ENCODE measurements at regions not wholly inside any gene's neighbourhood (a gene's known extent, or its start where the extent isn't known, plus 50 kb on each side); places are given as distances from the start of the nearest gene placed in this dataset.

DNA sequence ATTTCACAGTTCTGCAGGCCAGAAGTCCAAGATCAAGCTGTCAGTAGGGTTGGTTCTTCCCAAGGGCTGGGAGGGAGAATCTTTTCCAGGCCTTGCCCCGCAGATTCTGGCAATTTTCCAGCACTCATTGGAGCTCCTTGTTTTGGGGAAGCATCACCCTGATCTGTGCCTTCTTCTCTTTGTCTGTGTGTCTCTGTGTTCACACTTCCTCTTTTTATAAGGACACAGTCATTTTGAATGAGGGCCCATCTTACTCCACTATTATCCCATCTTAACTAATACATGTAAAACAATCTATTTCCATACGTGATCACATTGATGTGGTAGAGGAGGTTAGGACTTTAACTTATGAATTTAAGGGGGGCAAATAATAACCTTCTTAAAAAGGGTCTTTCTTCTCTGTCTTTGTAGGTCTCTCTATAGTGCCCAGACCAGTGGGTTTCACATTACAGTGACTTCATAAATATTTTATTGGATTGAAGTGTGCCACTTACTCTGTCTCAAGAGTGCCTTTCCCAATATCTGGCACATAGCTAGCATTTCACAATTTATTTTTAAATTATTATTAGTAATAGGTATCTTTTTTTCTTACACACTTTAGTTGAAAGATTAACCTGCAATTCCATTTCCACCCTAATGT is 68.9 kb upstream of the CBLN2 start:
- in situ Hi-C loops (cut with HindIII; ENCODE audit: low pct_ligation_motif_present, low pct_unique_long_range_greater_than_20kb, low sequenced_read_pairs): no loop called here
- DNase-seq: no peak

DNA sequence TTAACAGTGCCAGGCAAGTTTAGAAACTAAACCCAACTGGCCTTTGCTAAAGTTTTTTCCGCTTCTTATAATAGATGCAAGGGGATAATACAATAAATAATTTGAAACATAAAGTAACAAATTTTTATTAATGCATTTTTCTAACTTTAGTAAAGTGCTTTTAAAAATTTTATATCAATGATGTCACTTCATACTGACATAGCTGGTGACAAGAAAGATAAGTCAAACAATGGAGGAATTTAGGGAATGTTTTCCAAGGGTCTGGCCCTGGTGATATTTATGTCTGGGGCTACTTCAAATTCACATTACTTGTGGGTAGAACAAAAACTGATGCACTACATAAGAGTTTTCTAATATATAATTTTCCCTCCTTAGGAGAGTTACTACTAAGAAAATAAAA is 61.2 kb upstream of the CBLN2 start:
- no peak for DNase-seq

DNA sequence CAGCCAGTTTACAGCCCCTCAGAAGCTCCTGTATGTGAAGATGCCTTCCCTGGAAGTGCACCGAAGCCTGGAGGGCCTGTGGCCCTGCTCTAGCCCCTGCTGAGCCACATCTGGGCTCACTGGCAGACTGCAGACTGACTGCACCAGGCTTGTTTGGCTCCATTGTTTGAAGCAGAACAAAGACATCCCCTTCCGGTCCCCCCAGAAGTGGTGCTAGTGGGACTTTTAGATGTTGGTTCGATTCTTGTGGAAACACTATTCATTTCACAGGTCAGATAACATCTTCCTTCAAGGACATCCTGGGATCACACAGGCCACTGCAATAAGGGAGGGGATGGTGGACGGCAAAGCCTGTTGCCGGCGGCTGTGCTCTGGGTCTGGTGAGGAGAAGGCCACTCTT is 57.8 kb upstream of the CBLN2 start:
- DNase-seq: no peak
- in situ Hi-C loops (cut with HindIII; ENCODE audit: low pct_ligation_motif_present, low pct_unique_long_range_greater_than_20kb, low sequenced_read_pairs): no loop called here

More for the DNA sequence above, 61.2 kb upstream of the CBLN2 start:
- in situ Hi-C loops (cut with HindIII; ENCODE audit: low pct_ligation_motif_present, low pct_unique_long_range_greater_than_20kb, low sequenced_read_pairs): no loop called here

DNA sequence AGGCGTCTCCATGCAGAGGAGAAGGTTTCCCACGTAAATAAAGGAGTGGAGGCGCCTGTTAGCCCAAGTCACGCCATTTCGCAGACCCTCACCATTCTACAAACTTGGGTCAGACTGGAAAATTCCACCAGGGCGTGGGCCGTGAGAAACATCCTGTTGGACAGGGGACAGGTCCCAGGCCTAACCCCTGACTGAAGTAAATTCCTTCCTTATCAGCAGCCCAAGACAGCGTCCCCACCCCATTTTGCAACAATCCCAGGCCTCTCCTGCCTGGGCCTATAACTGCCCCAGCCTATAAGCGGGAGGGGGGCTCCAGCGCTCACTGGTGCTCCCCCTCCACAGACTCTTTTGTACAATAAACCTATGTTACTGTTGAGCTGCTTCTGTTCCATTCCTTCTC is 57.3 kb upstream of the CBLN2 start:
- no peak for DNase-seq
- in situ Hi-C loops (cut with HindIII; ENCODE audit: low pct_ligation_motif_present, low pct_unique_long_range_greater_than_20kb, low sequenced_read_pairs): no loop called here

Data from ACHN (cell line).